ENCODE measurements at regions not wholly inside any gene's neighbourhood (a gene's known extent, or its start where the extent isn't known, plus 50 kb on each side); places are given as distances from the start of the nearest gene placed in this dataset.

DNA sequence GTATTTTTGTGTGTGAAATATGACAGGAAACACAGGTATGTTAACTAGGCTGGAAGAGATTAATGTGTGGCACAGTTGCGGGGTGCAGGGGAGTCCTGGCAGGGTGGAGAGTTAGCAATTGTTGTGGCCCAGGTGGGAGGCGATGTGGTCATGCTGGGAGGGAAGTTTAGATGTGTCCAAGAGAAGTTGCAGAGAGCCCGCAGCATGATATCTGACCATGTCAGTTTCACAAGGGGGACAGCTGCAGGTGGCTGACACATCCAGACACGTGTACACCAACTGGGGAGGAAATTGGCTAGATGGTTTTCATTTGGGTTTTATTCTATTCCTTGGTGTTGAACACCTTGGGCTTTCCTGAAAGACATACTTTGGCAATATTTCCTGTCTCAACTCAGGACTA lies 172.8 kb upstream of the RGMA start:
- no peak for ATAC-seq
- H3K4me3 Mint-ChIP-seq = no peak overlapping the region
- no peaks in the 10 kb centered on the region for H3K36me3 Mint-ChIP-seq
- POLR2A ChIA-PET = no interaction called here
- no peak for DNase-seq
- no peaks in the 10 kb centered on the region for H3K9me3 Mint-ChIP-seq
- H3K4me1 Mint-ChIP-seq = peaks cover 0 to 3% (median under 1%) of the 10 kb centered on the region in 4 donors
- H3K27me3 Mint-ChIP-seq = peaks cover 0 to 9% (median 0%) of the 10 kb centered on the region in 5 donors
- no peak overlapping the region for H3K27ac Mint-ChIP-seq

DNA sequence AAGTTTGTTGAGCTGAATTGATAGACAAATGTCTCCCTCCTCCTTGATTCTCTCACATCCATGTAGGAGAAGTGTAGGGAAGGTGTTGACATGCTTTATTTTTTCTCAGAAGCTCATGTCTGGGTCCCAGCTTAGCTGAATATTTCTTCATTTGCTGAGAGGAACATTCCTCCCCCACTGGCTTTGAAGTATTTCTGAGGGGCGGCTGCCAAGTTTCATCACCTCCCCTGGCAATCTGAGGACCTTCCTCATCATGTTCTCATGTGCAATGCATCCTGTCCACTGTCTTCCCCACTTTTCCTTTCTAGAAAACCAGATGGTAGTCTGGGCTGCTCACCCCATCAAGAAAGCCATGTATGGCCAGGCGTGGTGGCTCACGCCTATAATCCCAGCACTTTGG lies 168.9 kb upstream of the RGMA start:
- POLR2A ChIA-PET = no interaction called here
- H3K4me3 Mint-ChIP-seq = no peak overlapping the region
- peaks cover 0 to 4% (median 0%) of the 10 kb centered on the region in 5 donors for H3K27me3 Mint-ChIP-seq
- no peaks in the 10 kb centered on the region for H3K36me3 Mint-ChIP-seq
- ATAC-seq (no peak), DNase-seq (no peak)
- H3K4me1 Mint-ChIP-seq = peaks cover 0 to 3% (median under 1%) of the 10 kb centered on the region in 4 donors
- no peaks in the 10 kb centered on the region for H3K9me3 Mint-ChIP-seq
- H3K27ac Mint-ChIP-seq = no peak overlapping the region

DNA sequence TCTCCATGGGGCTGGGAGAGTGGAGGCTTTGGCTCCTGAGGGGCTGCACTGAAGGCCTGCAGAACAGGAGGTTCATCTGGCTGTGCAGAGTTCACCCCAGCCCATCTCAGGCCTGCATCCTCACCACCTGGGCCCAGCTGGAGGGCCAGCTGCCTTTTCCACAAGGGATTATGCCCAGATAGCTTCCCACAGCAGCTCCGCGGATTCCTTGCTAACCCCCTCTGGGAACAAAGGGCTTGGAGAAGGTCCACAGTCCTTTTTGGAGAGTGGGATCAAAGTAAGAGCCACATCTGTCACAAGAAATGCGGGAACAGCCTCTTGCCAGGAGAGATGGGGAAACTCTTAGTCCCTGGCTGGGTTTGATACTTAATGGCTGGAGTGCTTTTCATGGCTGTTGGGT lies 164.7 kb upstream of the RGMA start:
- POLR2A ChIA-PET = no interaction called here
- Mint-ChIP-seq H3K4me1 (peaks cover 0 to under 1% (median under 1%) of the 10 kb centered on the region in 4 donors), H3K9me3 (no peaks in the 10 kb centered on the region), H3K27ac (no peak overlapping the region), H3K36me3 (no peaks in the 10 kb centered on the region), H3K4me3 (no peak overlapping the region), H3K27me3 (peaks cover 0 to 12% (median 0%) of the 10 kb centered on the region in 5 donors)
- DNase-seq (no peak), ATAC-seq (no peak)

DNA sequence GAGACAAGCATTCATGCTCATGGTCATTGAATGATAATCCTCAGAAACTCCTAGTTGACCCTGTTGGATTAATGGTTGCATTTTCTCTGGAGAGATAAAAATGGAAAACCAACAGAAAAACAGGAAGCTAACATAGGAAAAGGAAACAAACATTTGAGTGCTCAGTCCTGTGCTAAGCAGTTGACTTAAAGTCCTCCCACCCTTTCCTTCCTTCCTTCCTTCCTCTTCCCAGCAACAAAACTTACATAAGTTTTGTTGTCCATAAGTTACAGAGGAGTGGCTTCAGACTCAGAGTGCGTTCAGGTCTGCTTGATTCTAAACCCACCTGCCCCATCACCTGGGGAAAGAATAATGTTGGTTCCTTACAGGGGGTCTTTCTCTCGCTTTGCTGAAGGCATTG lies 163.8 kb upstream of the RGMA start:
- Mint-ChIP-seq H3K27ac (no peak overlapping the region), H3K4me3 (no peak overlapping the region), H3K9me3 (no peaks in the 10 kb centered on the region), H3K27me3 (peaks cover 0 to 13% (median 4%) of the 10 kb centered on the region in 5 donors), H3K4me1 (no peaks in the 10 kb centered on the region), H3K36me3 (no peaks in the 10 kb centered on the region)
- ATAC-seq (no peak), DNase-seq (no peak)
- POLR2A ChIA-PET = no interaction called here

DNA sequence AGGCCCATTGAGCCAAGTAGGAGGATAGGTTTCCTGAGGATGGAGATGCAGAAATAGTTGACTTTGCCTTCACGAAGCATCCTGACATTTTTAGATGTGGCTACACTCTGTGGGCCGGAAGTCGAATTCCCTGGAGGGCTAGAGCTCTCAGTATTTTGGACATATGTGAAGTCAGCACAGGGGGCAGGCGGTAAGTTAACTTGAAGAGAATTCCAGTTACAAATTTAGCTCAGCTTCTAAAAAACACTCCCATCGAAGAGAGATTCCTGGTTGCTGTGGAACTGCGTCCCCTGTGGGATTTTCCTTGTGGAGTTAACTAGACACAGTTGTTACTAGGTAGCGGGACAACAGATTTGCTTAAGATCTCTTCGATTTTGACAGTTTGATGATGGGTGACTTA lies 161.9 kb upstream of the RGMA start:
- no peaks in the 10 kb centered on the region for H3K9me3 Mint-ChIP-seq
- peaks cover 0 to 15% (median 8%) of the 10 kb centered on the region in 5 donors for H3K27me3 Mint-ChIP-seq

DNA sequence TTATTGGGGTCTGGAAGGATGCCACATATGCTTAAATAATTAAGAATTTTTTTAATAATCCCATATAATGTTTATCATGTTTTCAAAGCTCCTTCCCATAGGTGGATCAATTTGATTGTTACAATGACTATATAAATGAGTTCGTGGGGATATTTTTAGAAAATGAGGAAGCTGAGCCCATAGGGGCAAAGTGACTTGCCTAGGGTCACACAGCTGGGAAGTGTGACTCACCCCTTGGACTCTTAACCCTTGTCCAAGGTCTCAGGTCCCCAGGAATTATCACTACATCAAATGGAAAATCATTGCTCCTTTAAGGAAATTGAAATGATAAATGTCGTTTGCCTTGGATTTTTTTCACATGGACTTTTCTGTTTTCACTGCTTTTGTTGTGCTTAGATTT lies 161.2 kb upstream of the RGMA start:
- no peaks in the 10 kb centered on the region for H3K36me3 Mint-ChIP-seq
- H3K4me1 Mint-ChIP-seq = peaks cover 0 to 8% (median 0%) of the 10 kb centered on the region in 4 donors
- no peaks in the 10 kb centered on the region for H3K9me3 Mint-ChIP-seq
- POLR2A ChIA-PET = no interaction called here
- DNase-seq (no peak), ATAC-seq (no peak)
- H3K4me3 Mint-ChIP-seq = no peak overlapping the region
- no peak overlapping the region for H3K27ac Mint-ChIP-seq
- peaks cover 0 to 15% (median 8%) of the 10 kb centered on the region in 5 donors for H3K27me3 Mint-ChIP-seq

More for the DNA sequence above, 161.9 kb upstream of the RGMA start:
- Mint-ChIP-seq H3K4me1 (peaks cover 0 to 8% (median 0%) of the 10 kb centered on the region in 4 donors), H3K4me3 (no peak overlapping the region), H3K27ac (no peak overlapping the region), H3K36me3 (no peaks in the 10 kb centered on the region)
- DNase-seq (no peak), ATAC-seq (no peak)
- POLR2A ChIA-PET = no interaction called here

DNA sequence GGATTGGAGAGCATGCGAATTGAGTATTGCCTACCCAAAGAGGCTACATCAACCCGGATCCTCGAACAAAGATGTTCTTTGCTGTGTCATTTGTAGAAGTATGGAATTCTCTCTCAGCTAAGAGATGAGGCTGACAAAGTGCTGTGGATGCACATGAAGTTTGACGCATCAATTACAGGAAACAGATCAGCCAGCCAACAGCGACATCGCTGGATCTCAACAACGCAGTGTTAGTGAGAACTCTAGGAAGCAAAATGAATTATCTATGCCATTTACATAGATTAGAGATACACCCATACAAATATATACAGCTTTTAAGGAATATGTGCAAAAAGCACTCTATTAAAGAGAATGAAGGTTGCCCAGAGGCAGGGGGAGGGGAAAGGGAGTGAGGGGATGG lies 160.6 kb upstream of the RGMA start:
- no peak for DNase-seq
- no peak for ATAC-seq
- no peaks in the 10 kb centered on the region for H3K36me3 Mint-ChIP-seq
- H3K9me3 Mint-ChIP-seq = no peaks in the 10 kb centered on the region
- peaks cover 0 to 18% (median 8%) of the 10 kb centered on the region in 5 donors for H3K27me3 Mint-ChIP-seq
- POLR2A ChIA-PET = no interaction called here
- H3K4me3 Mint-ChIP-seq = no peak overlapping the region
- H3K27ac Mint-ChIP-seq = no peak overlapping the region
- peaks cover 0 to 8% (median 0%) of the 10 kb centered on the region in 4 donors for H3K4me1 Mint-ChIP-seq

DNA sequence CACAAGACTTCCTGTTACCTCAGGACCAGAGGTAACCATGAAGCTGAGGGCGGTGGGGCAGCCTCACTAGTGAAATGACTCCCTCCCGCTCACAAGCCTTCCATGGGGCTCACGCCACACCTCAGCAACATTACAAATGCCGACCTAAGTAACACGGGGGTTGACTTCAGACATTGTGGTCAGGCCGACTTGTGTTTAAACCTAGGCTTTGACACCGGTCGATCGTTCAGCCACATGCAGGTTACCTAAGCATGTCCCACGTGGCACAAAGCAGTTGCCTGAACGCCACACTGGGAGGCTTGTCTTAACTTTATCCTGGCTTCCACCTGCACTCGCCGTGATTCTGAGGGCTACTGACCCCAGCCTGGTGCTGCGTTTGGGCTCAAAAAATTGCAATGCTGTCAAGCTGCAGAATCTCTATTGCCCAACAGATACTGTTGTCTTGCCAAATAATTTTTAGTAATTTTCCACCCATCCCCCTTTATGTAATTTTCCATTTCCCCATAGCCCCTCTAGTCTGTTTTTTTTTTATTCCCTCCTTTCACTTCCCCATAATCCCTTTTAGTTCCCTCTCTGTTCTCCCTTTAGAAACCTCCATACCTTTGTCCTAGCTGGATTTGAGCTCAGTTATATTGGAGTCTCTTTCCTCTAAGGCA lies 158.6 kb upstream of the RGMA start:
- peaks cover 0 to 8% (median 0%) of the 10 kb centered on the region in 4 donors for H3K4me1 Mint-ChIP-seq
- no peaks in the 10 kb centered on the region for H3K36me3 Mint-ChIP-seq
- no peaks in the 10 kb centered on the region for H3K9me3 Mint-ChIP-seq
- peaks cover 0 to 20% (median 9%) of the 10 kb centered on the region in 5 donors for H3K27me3 Mint-ChIP-seq
- POLR2A ChIA-PET = no interaction called here
- no peak for ATAC-seq
- no peak for DNase-seq
- peak overlapping the region in 1 of 10 donors; percentile 18 for H3K4me3 Mint-ChIP-seq
- no peak overlapping the region for H3K27ac Mint-ChIP-seq

DNA sequence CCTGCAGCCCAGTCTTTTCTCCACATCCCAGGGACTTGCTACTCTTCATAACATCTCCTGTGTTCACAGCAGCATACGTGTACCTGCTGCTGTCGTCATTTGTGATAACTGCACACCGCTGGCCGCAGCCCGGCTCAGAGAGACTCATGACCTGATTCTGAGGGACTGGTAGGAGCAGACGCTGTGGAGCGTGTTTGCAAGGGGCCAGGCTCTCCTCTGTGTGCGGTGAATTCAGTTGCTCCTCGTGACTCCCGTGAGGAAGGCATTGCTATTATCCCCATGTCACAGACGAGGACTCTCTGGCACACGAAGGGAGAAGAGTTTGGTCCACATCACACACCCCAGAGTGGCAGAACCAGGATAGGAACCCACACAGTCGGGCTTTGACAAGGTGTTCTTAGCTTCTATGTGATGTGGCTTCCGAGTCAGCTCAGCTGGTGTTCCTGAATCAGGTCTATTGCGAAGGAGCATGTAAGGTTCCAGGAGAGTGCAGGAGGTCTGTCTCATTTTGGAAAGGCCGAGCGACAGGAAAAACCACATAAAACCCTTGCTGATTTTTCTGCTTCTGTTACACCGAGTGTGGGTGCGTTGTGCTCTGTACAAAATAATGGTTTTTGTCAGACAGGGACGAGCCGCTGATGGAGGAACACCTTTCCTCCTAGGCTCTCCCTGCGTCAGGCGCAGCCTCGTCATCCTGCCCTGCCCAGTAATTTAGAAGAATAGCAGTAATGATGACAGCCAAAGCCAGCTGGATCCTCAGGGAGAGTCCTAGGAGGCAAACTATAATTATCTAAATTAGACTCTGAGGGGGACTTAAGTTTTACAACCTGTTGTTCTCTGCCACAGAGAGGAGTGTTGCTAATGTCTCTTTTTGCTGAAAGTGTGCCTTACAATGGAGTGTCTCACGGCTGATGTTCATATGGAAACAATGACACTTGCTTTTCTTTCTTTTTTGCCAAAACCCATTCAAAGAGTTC lies 157.5 kb upstream of the RGMA start:
- Mint-ChIP-seq H3K27ac (peak overlapping the region in 1 of 10 donors; percentile 57), H3K4me3 (no peak overlapping the region), H3K27me3 (peaks cover 0 to 18% (median 10%) of the 10 kb centered on the region in 5 donors), H3K9me3 (no peaks in the 10 kb centered on the region), H3K4me1 (peaks cover 0 to 8% (median 0%) of the 10 kb centered on the region in 4 donors), H3K36me3 (no peaks in the 10 kb centered on the region)
- DNase-seq (no peak), ATAC-seq (no peak)
- POLR2A ChIA-PET = no interaction called here

DNA sequence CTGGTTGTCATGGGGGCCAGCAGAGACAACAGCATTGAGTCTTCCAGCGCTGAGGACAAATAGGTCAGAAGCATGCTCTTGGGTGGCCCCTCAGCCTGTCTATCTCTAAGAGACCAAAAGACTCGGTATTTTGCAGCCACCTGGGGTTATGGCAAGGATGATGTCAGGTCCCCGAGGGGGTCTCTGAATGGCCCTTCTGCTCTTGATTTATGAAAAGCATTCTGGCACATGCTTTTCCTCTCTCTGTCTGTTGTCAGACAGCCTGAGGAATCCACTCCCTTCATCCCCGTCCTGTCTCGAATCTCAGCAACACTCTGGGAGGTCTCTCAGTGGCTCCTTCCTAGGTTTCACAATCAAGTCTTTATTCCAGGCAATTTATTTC lies 156.6 kb upstream of the RGMA start:
- H3K27me3 Mint-ChIP-seq = peaks cover 0 to 14% (median 10%) of the 10 kb centered on the region in 5 donors
- no peak for DNase-seq
- no peak for ATAC-seq
- no peaks in the 10 kb centered on the region for H3K9me3 Mint-ChIP-seq
- H3K4me1 Mint-ChIP-seq = peaks cover 0 to 8% (median 0%) of the 10 kb centered on the region in 4 donors
- H3K36me3 Mint-ChIP-seq = no peaks in the 10 kb centered on the region
- no peak overlapping the region for H3K27ac Mint-ChIP-seq
- POLR2A ChIA-PET = no interaction called here
- H3K4me3 Mint-ChIP-seq = no peak overlapping the region

DNA sequence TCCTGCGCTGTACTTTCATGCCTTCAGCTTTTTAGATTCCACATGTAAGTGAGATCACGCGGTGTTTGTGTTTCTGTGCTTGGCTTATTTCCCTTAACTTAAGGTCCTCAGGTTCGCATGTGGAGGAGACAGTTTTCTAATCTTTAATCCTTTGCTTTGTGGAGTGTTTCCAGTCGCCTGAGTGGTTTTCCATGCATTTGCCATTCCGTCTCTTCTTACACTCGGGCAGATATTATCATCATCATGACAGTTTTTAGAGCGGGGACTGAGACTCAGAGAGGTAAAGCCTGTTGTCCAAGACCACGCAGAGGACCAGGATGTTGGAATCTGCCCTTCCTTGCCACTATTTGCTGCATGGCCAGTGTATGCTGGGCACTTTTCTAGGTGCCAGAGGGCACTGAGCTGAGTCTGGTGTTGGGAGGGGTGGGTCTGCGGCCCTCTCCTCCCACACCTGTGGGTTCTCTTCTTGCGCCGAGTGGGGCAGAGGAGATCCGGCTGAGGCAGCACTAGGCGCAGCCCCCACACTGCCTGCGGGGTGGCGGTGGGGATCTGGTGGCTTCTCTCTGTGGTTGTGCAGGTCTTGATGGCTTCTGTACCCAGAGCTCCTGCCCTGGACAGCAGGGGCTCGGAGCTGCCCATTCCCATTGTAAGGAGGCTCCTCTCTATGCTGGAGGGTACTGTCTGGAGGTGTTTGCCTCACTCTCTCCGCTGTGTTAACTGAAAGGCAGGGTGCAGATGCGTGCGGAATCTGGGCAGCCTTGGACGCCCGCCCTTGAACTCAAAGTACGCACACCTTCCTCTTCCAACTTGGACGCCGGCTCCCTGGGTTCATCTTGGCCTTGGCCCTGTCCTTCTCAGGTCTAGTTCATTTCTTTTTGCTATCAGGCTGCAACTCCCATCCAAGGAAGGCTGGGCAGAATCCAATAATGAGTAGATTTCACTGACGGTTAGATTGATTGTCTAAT lies 156.0 kb upstream of the RGMA start:
- DNase-seq (no peak), ATAC-seq (no peak)
- H3K27ac Mint-ChIP-seq = no peak overlapping the region
- no peaks in the 10 kb centered on the region for H3K9me3 Mint-ChIP-seq
- H3K27me3 Mint-ChIP-seq = peaks cover 0 to 14% (median 10%) of the 10 kb centered on the region in 5 donors
- POLR2A ChIA-PET = no interaction called here
- no peak overlapping the region for H3K4me3 Mint-ChIP-seq
- H3K4me1 Mint-ChIP-seq = peaks cover 0 to 8% (median 0%) of the 10 kb centered on the region in 4 donors
- H3K36me3 Mint-ChIP-seq = no peaks in the 10 kb centered on the region

DNA sequence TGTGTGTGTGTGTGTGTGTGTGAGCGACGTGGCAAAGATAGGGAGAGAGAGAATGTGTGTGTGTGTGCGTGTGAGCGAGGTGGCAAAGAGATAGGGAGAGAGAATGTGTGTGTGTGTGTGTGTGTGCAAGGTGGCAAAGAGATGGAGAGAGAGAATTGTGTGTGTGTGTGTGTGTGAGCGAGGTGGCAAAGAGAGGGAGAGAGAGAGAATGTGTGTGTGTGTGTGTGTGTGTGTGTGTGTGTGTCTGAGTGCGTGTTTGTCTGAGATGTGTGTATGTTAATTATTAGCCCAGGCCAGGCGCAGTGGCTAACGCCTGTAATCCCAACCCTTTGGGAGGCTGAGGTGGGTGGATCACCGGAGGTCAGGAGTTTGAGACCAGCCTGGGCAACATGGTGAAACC lies 154.6 kb upstream of the RGMA start:
- ATAC-seq (no peak), DNase-seq (no peak)
- H3K27me3 Mint-ChIP-seq = peaks cover 0 to 16% (median 10%) of the 10 kb centered on the region in 5 donors
- H3K4me1 Mint-ChIP-seq = peaks cover 0 to 8% (median 0%) of the 10 kb centered on the region in 4 donors
- H3K4me3 Mint-ChIP-seq = no peak overlapping the region
- POLR2A ChIA-PET = no interaction called here
- H3K9me3 Mint-ChIP-seq = no peaks in the 10 kb centered on the region
- peaks cover 0 to under 1% (median 0%) of the 10 kb centered on the region in 3 donors for H3K36me3 Mint-ChIP-seq
- H3K27ac Mint-ChIP-seq = no peak overlapping the region

Data from naive thymus-derived CD8-positive, alpha-beta T cell (primary cell).